ENCODE measurements at regions not wholly inside any gene's neighbourhood (a gene's known extent, or its start where the extent isn't known, plus 50 kb on each side); places are given as distances from the start of the nearest gene placed in this dataset.

DNA sequence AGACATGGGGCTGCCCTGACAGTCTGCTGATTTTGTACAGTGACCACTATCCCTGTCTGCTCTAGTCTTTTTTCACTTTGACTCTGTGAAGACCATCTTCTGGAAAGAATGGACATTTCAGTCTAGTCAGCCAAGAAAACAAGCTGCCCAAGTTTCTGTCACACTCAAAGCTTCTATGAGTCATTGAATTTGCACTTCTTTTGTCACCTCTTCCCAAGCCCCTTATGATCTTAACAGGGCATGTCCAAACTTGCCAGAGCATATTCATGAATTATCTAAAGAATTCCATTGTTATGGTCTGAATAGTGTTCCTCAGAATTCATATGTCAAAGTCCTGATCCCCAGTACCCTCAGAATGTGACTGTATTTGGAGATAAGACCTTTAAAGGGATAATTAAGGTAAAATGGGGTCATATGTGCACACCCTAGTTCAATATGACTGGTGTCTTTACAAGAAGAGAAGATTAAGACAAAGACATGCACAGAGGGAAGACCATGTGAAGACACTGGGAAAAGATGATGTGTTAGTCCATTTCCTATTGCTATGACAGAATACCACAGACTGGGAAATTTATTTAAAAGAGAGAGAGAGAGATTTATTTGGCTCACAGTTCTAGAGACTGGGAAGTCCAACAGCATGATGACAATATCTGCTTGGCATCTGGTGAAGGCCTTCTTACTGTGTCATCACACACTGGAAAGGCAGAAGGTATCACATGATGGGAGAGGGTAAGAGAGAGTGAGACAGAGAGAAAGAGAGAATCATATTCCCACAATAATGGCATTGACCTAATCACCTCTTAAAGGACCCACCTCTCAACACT lies 242.6 kb downstream of the BTG1 start:
- TF ChIP-seq CTCF (IDR thresholded peaks at IDR 0.05): no peak

- TF ChIP-seq CTCF (IDR thresholded peaks at IDR 0.05): no peak
Observed at GRCh38 chr12:91901381-91902074, 244.1 kb downstream of the BTG1 start.

GRCh38 chr12:91900971-91901370 lies 244.7 kb downstream of the BTG1 start:
- TF ChIP-seq CTCF (IDR thresholded peaks at IDR 0.05): no peak

DNA sequence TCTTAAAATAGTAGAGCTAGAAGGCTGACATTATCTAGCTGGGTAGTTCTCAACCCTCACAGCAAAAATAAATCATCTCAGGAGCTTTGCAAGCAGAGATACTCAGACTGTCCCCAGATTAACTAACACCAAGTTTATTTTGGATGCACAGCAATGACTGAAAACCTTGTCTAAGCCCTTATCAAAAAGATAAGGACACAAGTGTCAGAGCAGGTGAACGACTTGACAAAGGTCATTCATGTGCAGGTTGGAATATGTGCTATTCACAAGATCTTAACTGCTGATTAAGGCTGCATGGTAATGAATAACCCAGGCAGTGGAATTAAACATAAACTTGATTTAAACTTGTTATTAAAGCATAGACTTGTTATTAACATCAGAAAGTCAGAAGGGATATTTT lies 246.6 kb downstream of the BTG1 start:
- no peak for TF ChIP-seq CTCF (IDR thresholded peaks at IDR 0.05)

DNA sequence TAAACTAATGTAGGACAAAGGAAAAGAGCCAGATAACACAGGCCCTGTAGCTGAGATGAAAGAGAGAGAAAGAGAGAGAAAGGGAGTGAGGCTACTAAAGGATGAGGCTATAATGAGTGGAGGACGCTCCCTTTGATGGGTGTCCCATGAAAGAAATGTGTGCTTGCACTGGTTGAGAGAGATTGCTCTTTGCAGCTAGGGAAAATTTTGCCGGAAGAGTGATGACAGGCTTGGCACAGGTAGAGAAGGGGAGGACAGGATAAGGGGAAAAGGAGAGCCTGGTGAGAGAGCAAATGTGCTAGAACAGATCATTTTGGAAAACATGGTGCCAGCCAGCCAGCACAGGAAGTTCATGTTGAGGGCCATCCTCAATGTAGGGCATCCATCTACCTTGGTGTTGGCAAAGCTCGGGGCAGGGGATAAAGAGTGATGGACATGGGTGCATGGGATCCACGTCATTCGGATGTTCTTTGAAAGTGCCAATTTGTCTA lies 248.6 kb downstream of the BTG1 start:
- TF ChIP-seq CTCF (IDR thresholded peaks at IDR 0.05): no peak

DNA sequence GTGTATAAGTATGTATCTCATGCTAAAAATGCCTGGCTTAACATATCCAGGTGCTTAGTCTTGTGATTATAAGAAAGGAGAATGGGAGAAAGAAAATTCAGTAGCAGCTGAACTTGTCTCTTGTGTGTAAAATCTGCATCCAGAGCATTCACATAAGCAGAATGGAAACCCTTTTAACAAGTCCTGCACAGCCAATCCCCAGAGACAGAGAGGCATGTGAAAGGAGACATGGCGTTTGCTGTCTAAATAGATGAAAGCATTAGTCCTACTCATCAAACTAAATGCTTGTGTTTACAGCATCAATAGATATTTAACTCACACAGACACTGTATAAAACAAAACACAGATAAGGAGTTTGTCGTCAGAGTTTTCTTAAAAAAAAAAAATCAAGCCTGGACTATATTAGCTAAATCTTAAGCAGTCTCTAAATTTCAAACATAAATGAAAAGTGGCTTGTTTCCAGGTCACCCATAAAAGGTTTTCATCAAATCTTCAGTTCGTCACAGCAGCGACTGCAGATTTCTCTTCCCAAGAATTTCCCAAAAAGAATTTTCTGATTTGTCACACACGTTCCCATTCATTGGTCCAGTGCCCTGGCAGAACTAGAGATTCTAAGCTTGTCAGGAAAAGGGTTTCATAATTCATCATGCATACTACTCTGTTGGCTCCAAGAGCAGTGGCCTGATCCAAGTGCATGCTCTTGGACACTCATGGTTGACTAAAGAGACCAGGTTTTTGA lies 249.2 kb downstream of the BTG1 start:
- no peak for TF ChIP-seq CTCF (IDR thresholded peaks at IDR 0.05)

DNA sequence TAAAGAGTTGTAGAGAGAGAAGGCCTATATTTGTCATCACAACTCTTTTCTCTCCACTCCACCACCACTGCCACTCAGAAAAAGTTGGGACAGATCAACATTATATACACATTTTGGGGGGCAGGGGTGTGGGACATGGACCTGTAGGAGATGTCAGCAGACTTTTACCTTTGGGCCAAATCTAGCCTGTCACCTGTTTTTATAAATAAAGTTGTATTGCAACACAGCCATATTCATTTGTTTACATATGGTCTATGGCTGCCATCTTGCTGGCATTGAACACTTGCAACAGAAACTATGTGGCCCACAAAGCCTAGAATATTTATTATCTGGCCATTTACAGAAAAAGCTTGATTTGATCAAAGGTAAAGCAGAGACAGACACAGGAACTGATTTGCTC lies 250.7 kb downstream of the BTG1 start:
- no peak for TF ChIP-seq CTCF (IDR thresholded peaks at IDR 0.05)
